Activated CD4-positive, alpha-beta T cell treated with anti-CD3 and anti-CD28 coated beads, Interleukin-10, Interleukin-2, amounts not matched to agents 100 ng/mL and 50 ng/mL, durations not matched to agents 16 hours and 8 hours (primary cell): ENCODE measurements at regions not wholly inside any gene's neighbourhood (a gene's known extent, or its start where the extent isn't known, plus 50 kb on each side); places are given as distances from the start of the nearest gene placed in this dataset.
"Not testable (repeated sequence)": the region's sequence is repeated elsewhere in the genome, so short reads cannot be mapped to it uniquely, and the experiment has no call there.

ENCODE experiments used
- DNase-seq: peaks from one replicate; pipeline ENCODE4 v3.0.0-alpha.2; 2020

GRCh38 chr7:42554932-42555331, 317.9 kb upstream of the GLI3 start:
- not testable (repeated sequence) for DNase-seq

GRCh38 chr7:42552227-42552626, 315.2 kb upstream of the GLI3 start:
- no peak for DNase-seq

GRCh38 chr7:42550706-42551470, 313.9 kb upstream of the GLI3 start:
- DNase-seq = no peak

GRCh38 chr7:42549866-42550485, 313.0 kb upstream of the GLI3 start:
- no peak for DNase-seq

GRCh38 chr7:42548816-42549611, 312.0 kb upstream of the GLI3 start:
- DNase-seq = no peak

GRCh38 chr7:42545049-42545724, 308.2 kb upstream of the GLI3 start:
- DNase-seq = no peak

GRCh38 chr7:42543953-42544352, 306.9 kb upstream of the GLI3 start:
- DNase-seq = no peak

- not testable (repeated sequence) for DNase-seq
These were observed 305.4 kb upstream of the GLI3 start for GRCh38 chr7:42542446-42542845.

GRCh38 chr7:42534441-42534840, 297.4 kb upstream of the GLI3 start:
- no peak for DNase-seq

GRCh38 chr7:42527004-42527403, 290.0 kb upstream of the GLI3 start:
- no peak for DNase-seq

GRCh38 chr7:42522227-42522991, 285.4 kb upstream of the GLI3 start:
- no peak for DNase-seq

GRCh38 chr7:42511027-42511426, 274.0 kb upstream of the GLI3 start:
- DNase-seq = no peak

- DNase-seq = no peak
These were observed 269.1 kb upstream of the GLI3 start for GRCh38 chr7:42506097-42506496.

- DNase-seq = no peak
These were observed 265.0 kb upstream of the GLI3 start for GRCh38 chr7:42502022-42502421.

GRCh38 chr7:42495256-42495655, 258.2 kb upstream of the GLI3 start:
- DNase-seq = no peak

GRCh38 chr7:42494736-42495135, 257.7 kb upstream of the GLI3 start:
- DNase-seq = no peak

- no peak for DNase-seq
These were observed 257.2 kb upstream of the GLI3 start for GRCh38 chr7:42494199-42494710.

- no peak for DNase-seq
These were observed 256.6 kb upstream of the GLI3 start for GRCh38 chr7:42493436-42494198.

- no peak for DNase-seq
These were observed 255.9 kb upstream of the GLI3 start for GRCh38 chr7:42492920-42493319.

- DNase-seq = no peak
These were observed 254.1 kb upstream of the GLI3 start for GRCh38 chr7:42491106-42491505.

GRCh38 chr7:42489299-42489698, 252.3 kb upstream of the GLI3 start:
- no peak for DNase-seq
